Calu3 (cell line): ENCODE measurements at regions not wholly inside any gene's neighbourhood (a gene's known extent, or its start where the extent isn't known, plus 50 kb on each side); places are given as distances from the start of the nearest gene placed in this dataset.

Experiments
- BruUV-seq: library from RNA; stranded (reverse); fragments of 400-500 nt; replicated peaks from 2 replicates; lab custom pipeline; 2021; lab: Mats Ljungman, UMichigan
- CTCF ChIA-PET: fragments of 300-600 bp; sonication (Branson Sonifier 250); formaldehyde crosslinking; loops from one replicate; lab custom pipeline; 2022; ENCODE audit warnings: antibody characterized with exemption; lab: Charles Lee
- DNase-seq: peaks from one replicate; pipeline ENCODE4 v3.0.0; 2022
- H3K27ac Mint-ChIP-seq: one replicate; pipeline ENCODE4 v1.8.0; 2022; ENCODE audit warnings: mixed read lengths; ENCODE audit not compliant: unreplicated experiment
- H3K27me3 Mint-ChIP-seq: one replicate; pipeline ENCODE4 v1.8.0; 2022; ENCODE audit warnings: mixed read lengths; ENCODE audit not compliant: unreplicated experiment
- H3K36me3 Mint-ChIP-seq: one replicate; pipeline ENCODE4 v1.8.0; 2022; ENCODE audit warnings: mild to moderate bottlenecking, moderate library complexity, mixed read lengths; ENCODE audit not compliant: insufficient read depth, unreplicated experiment
- H3K4me1 Mint-ChIP-seq: one replicate; pipeline ENCODE4 v1.8.0; 2022; ENCODE audit warnings: mild to moderate bottlenecking, low read depth, mixed read lengths; ENCODE audit not compliant: unreplicated experiment
- H3K4me3 Mint-ChIP-seq: one replicate; pipeline ENCODE4 v1.8.0; 2022; ENCODE audit warnings: mild to moderate bottlenecking, low read depth, moderate library complexity, mixed read lengths; ENCODE audit not compliant: unreplicated experiment
- H3K9me3 Mint-ChIP-seq: one replicate; pipeline ENCODE4 v1.8.0; 2022; ENCODE audit warnings: low read depth, mixed read lengths; ENCODE audit not compliant: unreplicated experiment
- intact Hi-C: fragments of 100-400 bp; cut with micrococcal nuclease; formaldehyde crosslinking; loops from one replicate; pipeline ENCODE4 v1.10.0; 2022; ENCODE audit not compliant: unreplicated experiment
- TF ChIP-seq, protein P1 (sequence below): fragments of 200-600 bp; IDR thresholded peaks from one replicate; pipeline ENCODE4 v1.8.0; 2022; ENCODE audit warnings: antibody characterized with exemption; ENCODE audit not compliant: unreplicated experiment

DNA sequence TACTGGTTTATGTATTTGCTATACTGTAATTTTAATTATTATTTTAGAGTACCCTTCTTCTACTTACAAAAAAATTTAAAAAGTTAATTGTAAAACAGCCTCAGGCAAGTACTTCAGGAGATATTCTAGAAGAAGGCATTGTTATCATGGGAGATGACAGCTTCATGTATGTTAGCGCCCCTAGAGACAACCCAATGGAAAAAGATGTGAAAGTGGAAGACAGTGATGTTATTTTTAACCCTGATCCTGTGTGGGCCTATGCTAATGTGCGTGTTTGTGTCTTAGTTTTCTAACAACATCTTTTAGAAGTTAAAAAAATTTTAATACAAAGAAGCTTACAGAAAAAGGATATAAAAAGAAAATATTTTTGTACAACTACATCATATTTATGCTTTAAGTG, 205.0 kb downstream of the FAM76B start:
- Mint-ChIP-seq H3K4me1 (no peaks in the 10 kb centered on the region), H3K27ac (no peak overlapping the region), H3K9me3 (no peaks in the 10 kb centered on the region), H3K36me3 (no peaks in the 10 kb centered on the region), H3K4me3 (no peak overlapping the region), H3K27me3 (no peaks in the 10 kb centered on the region)
- CTCF ChIA-PET = no interaction called here
- no peak for DNase-seq
- intact Hi-C loops = no loop called here
- TF ChIP-seq, protein P1, sequence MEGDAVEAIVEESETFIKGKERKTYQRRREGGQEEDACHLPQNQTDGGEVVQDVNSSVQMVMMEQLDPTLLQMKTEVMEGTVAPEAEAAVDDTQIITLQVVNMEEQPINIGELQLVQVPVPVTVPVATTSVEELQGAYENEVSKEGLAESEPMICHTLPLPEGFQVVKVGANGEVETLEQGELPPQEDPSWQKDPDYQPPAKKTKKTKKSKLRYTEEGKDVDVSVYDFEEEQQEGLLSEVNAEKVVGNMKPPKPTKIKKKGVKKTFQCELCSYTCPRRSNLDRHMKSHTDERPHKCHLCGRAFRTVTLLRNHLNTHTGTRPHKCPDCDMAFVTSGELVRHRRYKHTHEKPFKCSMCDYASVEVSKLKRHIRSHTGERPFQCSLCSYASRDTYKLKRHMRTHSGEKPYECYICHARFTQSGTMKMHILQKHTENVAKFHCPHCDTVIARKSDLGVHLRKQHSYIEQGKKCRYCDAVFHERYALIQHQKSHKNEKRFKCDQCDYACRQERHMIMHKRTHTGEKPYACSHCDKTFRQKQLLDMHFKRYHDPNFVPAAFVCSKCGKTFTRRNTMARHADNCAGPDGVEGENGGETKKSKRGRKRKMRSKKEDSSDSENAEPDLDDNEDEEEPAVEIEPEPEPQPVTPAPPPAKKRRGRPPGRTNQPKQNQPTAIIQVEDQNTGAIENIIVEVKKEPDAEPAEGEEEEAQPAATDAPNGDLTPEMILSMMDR = no peak
- no TSS peak for BruUV-seq

DNA sequence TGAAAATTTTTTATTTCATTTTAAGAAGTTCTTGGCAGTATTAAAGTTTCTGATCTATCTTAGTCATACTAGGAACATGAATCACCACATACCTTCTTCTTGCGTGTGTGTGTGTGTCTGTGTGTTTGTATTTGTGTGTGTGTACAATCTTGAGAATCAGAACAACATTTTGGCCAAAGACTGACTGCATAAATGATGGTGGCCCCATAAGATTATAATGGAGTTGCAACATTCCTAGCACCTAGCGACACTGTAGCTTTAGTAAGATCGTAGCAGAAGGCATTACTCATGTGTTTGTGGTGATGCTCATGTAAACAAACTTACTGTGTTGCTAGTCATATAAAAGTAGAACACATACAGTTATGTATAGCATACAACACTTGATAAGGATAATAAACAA, 205.4 kb downstream of the FAM76B start:
- Mint-ChIP-seq H3K27ac (no peak overlapping the region), H3K9me3 (no peaks in the 10 kb centered on the region), H3K4me1 (no peaks in the 10 kb centered on the region), H3K27me3 (no peaks in the 10 kb centered on the region), H3K4me3 (no peak overlapping the region), H3K36me3 (no peaks in the 10 kb centered on the region)
- CTCF ChIA-PET = no interaction called here
- DNase-seq = no peak
- BruUV-seq = no TSS peak
- TF ChIP-seq, protein P1 = no peak
- intact Hi-C loops = no loop called here

DNA sequence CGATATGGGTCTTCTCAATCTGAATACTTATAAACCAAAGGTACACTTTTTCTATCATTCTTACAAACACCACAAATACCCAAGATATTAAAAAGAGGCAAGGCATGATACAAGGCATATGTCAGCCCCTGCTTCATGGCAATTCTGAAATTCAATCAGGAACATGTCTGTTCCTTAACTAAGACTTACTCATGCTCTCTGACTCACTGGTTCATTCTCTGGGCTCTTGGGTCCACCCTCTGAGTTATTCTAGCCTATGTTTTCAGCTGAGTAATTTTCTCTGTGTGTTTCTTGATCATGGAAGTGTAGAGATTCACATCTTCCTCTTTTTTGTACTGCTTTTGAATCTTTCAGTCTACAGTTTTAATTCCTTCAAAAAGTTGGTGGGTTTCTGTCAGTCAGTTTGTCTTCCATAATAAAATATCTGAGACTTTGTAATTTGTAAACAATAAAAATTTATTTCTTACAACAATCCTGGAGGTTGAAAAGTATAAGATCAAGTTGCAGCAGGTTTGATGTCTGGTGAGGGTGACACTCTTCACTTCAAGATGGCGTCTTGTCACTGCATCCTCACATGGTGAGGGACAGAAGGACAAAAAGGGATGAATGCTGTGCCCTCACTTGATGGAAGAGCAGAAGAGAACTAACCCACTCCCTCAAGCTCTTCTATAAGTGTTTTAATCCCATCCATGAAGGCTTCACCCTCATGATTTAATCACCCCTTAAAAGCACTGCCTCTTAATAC, 211.7 kb downstream of the FAM76B start:
- CTCF ChIA-PET = no interaction called here
- no peaks in the 10 kb centered on the region for H3K9me3 Mint-ChIP-seq
- H3K36me3 Mint-ChIP-seq = no peaks in the 10 kb centered on the region
- no peak overlapping the region for H3K27ac Mint-ChIP-seq
- H3K4me3 Mint-ChIP-seq = no peak overlapping the region
- DNase-seq = no peak
- no peaks in the 10 kb centered on the region for H3K4me1 Mint-ChIP-seq
- H3K27me3 Mint-ChIP-seq = no peaks in the 10 kb centered on the region
- intact Hi-C loops = no loop called here
- TF ChIP-seq, protein P1 = no peak
- BruUV-seq = no TSS peak

DNA sequence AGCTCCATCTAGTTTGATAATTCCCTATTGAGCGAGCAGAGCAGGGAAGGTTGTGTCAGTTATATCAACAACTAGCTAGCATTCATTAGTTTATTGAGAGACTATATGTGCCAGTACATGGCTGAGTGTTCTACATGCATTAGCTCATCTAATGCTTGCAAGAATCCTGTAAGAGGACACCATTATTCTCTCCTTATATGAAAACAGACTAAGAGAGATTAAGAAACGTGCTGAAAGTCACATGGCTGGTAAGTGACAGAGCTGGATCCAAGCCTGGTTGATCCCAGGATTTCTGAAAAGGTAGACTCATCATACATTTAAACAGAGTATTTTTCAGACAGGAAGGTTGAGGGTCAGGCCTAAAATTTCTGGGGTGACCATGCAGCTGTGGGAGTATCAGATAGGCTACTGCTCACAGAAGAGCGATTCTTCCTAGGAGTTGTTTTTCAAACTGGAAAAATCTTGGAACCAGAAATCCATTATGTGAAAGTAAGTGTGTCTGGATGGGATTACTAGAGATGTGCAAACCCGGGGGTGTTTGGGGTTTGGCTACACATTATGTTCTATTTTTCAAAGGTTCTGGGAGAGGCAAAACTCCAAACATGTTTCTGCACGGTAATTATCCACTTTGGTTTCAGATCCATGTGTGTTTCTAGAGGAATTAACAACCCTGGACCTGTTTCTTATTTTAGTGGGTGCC, 213.3 kb downstream of the FAM76B start:
- Mint-ChIP-seq H3K9me3 (no peaks in the 10 kb centered on the region), H3K27ac (no peak overlapping the region), H3K27me3 (no peaks in the 10 kb centered on the region), H3K4me3 (no peak overlapping the region), H3K36me3 (no peaks in the 10 kb centered on the region), H3K4me1 (no peaks in the 10 kb centered on the region)
- intact Hi-C loops = no loop called here
- no TSS peak for BruUV-seq
- no peak for DNase-seq
- TF ChIP-seq, protein P1 = no peak
- CTCF ChIA-PET = no interaction called here
